ENCODE measurements at regions not wholly inside any gene's neighbourhood (a gene's known extent, or its start where the extent isn't known, plus 50 kb on each side); places are given as distances from the start of the nearest gene placed in this dataset.
"Not testable (repeated sequence)": the region's sequence is repeated elsewhere in the genome, so short reads cannot be mapped to it uniquely, and the experiment has no call there.

DNA sequence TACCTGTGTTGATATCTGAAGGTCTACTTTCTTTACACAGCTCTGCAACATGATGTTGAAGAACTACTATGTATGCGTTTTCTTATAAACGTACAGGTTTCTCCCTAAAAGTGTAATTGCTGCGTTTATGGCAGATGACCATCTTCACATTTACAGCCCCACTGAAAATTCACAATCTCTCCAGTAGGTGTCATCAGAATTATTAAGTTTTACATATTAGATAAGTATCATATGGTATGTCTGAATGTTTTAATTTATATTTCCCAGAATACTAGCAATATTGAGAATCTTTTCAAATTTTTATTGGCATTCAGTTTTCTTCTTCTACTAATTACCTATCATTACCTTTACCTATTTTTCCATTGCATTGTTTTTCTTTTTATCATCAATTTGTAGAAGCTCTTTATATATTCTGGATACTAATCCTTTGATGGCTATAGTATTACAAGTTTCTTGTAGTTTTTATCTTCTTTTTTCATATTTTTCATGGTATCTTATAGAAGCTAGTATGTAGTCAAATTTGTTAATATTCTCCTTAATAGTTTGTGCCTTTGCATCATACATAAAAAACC lies 123.5 kb downstream of the CAPZA3 start:
- H3K9me3 ChIP-seq (ENCODE audit: control insufficient read depth, insufficient read depth, low read length) = no peaks in the 10 kb centered on the region
- no peaks in the 10 kb centered on the region for H3K36me3 ChIP-seq (ENCODE audit: insufficient read depth, low read length)
- H3K4me1 ChIP-seq (ENCODE audit: insufficient read depth, low read length) = peaks cover 22% of the 10 kb centered on the region
- no peak overlapping the region for H3K9ac ChIP-seq (ENCODE audit: low read depth, low read length)

DNA sequence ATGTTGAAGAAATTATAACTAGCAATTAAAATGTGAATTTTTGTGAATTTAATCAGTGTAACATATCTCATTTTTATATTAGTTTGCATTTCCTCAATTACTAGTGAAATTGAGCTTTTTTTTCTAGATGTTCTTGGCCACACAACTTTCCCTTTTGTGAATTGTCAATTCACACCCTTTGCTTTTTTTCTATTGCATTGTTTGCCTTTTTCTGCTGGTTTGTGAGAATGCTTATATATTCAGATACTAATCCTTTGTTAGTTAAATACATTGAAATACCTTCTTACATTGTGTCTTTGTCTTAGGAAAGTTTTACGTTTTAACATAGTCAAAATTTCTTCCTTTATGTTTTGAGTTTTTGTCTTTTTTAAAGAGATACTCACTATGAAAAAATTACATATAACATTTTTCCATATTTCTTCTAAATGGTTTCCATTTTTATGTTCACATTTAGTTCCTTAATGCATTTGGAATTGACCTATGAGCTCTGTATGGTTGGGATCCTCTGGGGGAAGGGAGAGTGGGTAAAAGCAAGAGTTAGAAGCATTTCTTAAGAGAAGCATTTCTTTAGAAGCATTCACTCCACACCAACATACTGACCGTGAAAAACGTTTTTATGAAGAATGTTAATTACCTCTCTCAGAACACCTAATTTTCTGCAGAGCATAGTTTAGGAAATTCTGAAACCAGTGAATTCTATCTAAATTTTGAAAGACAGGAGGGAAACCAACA lies 126.0 kb downstream of the CAPZA3 start:
- H3K9me3 ChIP-seq (ENCODE audit: control insufficient read depth, insufficient read depth, low read length) = no peaks in the 10 kb centered on the region
- H3K36me3 ChIP-seq (ENCODE audit: insufficient read depth, low read length) = no peaks in the 10 kb centered on the region
- peaks cover 22% of the 10 kb centered on the region for H3K4me1 ChIP-seq (ENCODE audit: insufficient read depth, low read length)
- no peak overlapping the region for H3K9ac ChIP-seq (ENCODE audit: low read depth, low read length)

DNA sequence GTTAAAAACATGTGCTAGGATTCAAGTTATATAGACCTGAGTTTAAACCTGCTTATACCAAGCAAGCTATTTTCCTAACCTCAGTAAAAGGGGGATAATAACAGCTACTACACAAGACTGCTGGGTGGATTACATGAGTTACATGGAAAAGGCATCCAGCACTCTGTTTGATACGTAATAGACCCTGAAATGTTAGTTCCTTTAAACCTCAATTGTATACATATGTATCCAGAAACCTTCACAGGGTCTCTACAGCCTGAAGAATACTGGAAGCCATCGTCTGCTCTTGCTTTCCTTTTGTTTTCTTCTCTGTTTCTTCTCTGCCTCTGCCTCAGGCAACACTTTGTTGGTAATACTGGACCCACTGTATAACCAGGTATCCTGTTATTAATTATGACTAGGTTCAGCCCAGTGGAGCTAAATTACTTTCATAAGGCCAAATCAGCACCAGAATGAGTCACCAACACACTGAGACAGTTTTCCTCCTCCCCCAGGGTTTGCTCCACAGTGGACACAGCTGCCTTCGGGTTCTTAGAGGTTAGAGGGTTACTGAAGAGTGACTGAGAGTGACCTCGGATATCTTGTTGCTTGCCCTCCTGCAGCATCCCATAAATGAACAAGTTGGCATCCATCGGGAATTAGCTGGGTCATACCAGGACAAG lies 127.1 kb downstream of the CAPZA3 start:
- Histone ChIP-seq H3K9ac (ENCODE audit: low read depth, low read length) (no peak overlapping the region), H3K4me1 (ENCODE audit: insufficient read depth, low read length) (peaks cover 16% of the 10 kb centered on the region), H3K36me3 (ENCODE audit: insufficient read depth, low read length) (no peaks in the 10 kb centered on the region), H3K9me3 (ENCODE audit: control insufficient read depth, insufficient read depth, low read length) (no peaks in the 10 kb centered on the region)

DNA sequence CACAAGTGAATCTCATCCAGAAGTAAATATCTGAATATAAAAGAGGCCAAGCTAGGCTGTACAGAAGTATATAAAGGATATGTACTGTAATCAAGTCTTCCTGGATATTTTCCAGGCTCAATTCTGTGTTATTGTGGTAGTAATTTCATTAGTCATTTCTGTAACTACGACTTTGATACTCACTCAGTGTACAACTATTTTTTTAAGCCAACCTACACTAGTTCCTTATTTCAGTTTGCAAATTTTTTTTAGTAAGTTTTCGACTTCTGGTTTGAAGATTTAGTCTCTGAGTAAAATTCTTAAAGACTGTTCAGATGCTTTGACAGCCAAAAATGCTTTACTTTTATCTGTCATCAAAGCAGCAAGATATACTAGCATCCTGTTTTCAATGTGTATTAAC lies 130.8 kb downstream of the CAPZA3 start:
- H3K9me3 ChIP-seq (ENCODE audit: control insufficient read depth, insufficient read depth, low read length) = no peaks in the 10 kb centered on the region
- H3K4me1 ChIP-seq (ENCODE audit: insufficient read depth, low read length) = peaks cover 12% of the 10 kb centered on the region
- no peak overlapping the region for H3K9ac ChIP-seq (ENCODE audit: low read depth, low read length)
- no peaks in the 10 kb centered on the region for H3K36me3 ChIP-seq (ENCODE audit: insufficient read depth, low read length)

DNA sequence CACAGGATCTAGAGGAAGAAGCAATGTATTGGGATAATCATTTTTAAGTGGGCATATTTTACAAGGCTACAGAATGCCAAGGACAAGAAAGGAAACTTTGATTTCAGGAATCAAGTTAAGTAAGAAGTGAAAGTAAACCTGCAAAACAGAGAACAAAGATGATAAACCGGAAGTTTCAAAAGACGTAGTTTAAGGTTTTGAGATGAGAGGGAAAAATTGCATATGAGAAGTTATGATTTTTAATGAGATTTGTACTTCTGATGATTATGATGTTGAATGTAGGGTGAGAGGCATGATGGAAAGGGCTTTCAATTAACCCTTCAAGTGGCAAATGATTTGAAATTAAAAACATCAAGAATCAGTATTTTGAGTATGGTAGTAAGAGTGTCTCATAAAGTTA lies 134.9 kb downstream of the CAPZA3 start:
- Histone ChIP-seq H3K36me3 (ENCODE audit: insufficient read depth, low read length) (no peaks in the 10 kb centered on the region), H3K9ac (ENCODE audit: low read depth, low read length) (no peak overlapping the region), H3K4me1 (ENCODE audit: insufficient read depth, low read length) (0 out of 2 replicates have a peak, but pooled peaks cover 4% of the 10 kb centered on the region), H3K9me3 (ENCODE audit: control insufficient read depth, insufficient read depth, low read length) (no peaks in the 10 kb centered on the region; the same call in 1 of the 2 replicates)

- Histone ChIP-seq H3K9me3 (ENCODE audit: control insufficient read depth, insufficient read depth, low read length) (peaks cover 2% of the 10 kb centered on the region; the same call in 1 of the 2 replicates), H3K4me1 (ENCODE audit: insufficient read depth, low read length) (0 out of 2 replicates have a peak, but pooled peaks cover 4% of the 10 kb centered on the region), H3K9ac (ENCODE audit: low read depth, low read length) (no peak overlapping the region), H3K36me3 (ENCODE audit: insufficient read depth, low read length) (no peaks in the 10 kb centered on the region)
Observed at GRCh38 chr12:18878676-18879180, 140.8 kb downstream of the CAPZA3 start.

- H3K4me1 ChIP-seq (ENCODE audit: insufficient read depth, low read length) = peaks cover 3% of the 10 kb centered on the region; the same call in 1 of the 2 replicates
- no peaks in the 10 kb centered on the region for H3K36me3 ChIP-seq (ENCODE audit: insufficient read depth, low read length)
- H3K9ac ChIP-seq (ENCODE audit: low read depth, low read length) = no peak overlapping the region
- peaks cover 2% of the 10 kb centered on the region; the same call in 1 of the 2 replicates for H3K9me3 ChIP-seq (ENCODE audit: control insufficient read depth, insufficient read depth, low read length)
Observed at GRCh38 chr12:18882690-18883089, 144.8 kb downstream of the CAPZA3 start.

DNA sequence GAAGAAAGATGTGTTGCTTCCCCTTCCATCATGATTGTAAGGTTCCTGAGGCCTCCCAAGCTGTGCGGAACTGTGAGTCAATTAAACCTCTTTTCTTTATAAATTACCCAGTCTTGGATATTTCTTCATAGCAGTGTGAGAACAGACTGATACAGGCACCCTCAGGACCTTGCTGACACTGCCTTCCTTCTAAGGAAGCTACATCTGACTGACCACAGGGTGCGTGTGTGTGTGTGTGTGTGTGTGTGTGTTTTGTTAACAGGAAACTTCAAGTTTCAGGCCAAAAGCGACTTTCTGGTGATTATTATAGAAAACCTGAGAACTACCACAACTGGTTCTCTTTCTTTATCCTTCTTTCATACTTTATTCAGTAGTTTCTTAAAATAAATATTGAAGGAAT lies 149.0 kb downstream of the CAPZA3 start:
- H3K9ac ChIP-seq (ENCODE audit: low read depth, low read length) = no peak overlapping the region

GRCh38 chr12:18887368-18887767 lies 149.4 kb downstream of the CAPZA3 start:
- no peaks in the 10 kb centered on the region for H3K9me3 ChIP-seq (ENCODE audit: control insufficient read depth, insufficient read depth, low read length)
- H3K4me1 ChIP-seq (ENCODE audit: insufficient read depth, low read length) = peaks cover 14% of the 10 kb centered on the region
- no peaks in the 10 kb centered on the region for H3K36me3 ChIP-seq (ENCODE audit: insufficient read depth, low read length)
- no peak overlapping the region for H3K9ac ChIP-seq (ENCODE audit: low read depth, low read length)

More for the DNA sequence above, 149.0 kb downstream of the CAPZA3 start:
- Histone ChIP-seq H3K9me3 (ENCODE audit: control insufficient read depth, insufficient read depth, low read length) (no peaks in the 10 kb centered on the region), H3K36me3 (ENCODE audit: insufficient read depth, low read length) (no peaks in the 10 kb centered on the region), H3K4me1 (ENCODE audit: insufficient read depth, low read length) (peaks cover 14% of the 10 kb centered on the region)

GRCh38 chr12:18888047-18888446 lies 150.1 kb downstream of the CAPZA3 start:
- Histone ChIP-seq H3K36me3 (ENCODE audit: insufficient read depth, low read length) (no peaks in the 10 kb centered on the region), H3K4me1 (ENCODE audit: insufficient read depth, low read length) (peaks cover 14% of the 10 kb centered on the region), H3K9ac (ENCODE audit: low read depth, low read length) (no peak overlapping the region), H3K9me3 (ENCODE audit: control insufficient read depth, insufficient read depth, low read length) (no peaks in the 10 kb centered on the region)

DNA sequence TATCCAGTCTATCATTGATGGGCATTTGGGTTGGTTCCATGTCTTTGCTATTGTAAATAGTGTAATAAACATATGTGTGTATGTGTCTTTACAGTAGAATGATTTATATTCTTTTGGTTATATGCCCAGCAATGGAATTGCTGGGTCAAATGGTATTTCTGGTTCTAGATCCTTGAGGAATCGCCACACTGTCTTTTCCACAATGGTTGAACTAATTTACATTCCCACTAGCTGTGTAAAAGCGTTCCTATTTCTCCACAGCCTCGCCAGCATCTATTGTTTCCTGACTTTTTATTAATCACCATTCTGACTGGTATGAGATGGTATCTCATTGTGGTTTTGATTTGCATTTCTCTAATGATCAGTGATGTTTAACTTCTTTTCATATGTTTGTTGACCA lies 152.7 kb downstream of the CAPZA3 start:
- H3K36me3 ChIP-seq (ENCODE audit: insufficient read depth, low read length); H3K9ac ChIP-seq (ENCODE audit: low read depth, low read length); H3K9me3 ChIP-seq (ENCODE audit: control insufficient read depth, insufficient read depth, low read length): not testable (repeated sequence)
- H3K4me1 ChIP-seq (ENCODE audit: insufficient read depth, low read length) = peaks cover 19% of the 10 kb centered on the region

GRCh38 chr12:18895540-18895939 lies 157.6 kb downstream of the CAPZA3 start:
- peaks cover 12% of the 10 kb centered on the region for H3K4me1 ChIP-seq (ENCODE audit: insufficient read depth, low read length)
- no peaks in the 10 kb centered on the region for H3K9me3 ChIP-seq (ENCODE audit: control insufficient read depth, insufficient read depth, low read length)
- no peak overlapping the region for H3K9ac ChIP-seq (ENCODE audit: low read depth, low read length)
- no peaks in the 10 kb centered on the region for H3K36me3 ChIP-seq (ENCODE audit: insufficient read depth, low read length)

DNA sequence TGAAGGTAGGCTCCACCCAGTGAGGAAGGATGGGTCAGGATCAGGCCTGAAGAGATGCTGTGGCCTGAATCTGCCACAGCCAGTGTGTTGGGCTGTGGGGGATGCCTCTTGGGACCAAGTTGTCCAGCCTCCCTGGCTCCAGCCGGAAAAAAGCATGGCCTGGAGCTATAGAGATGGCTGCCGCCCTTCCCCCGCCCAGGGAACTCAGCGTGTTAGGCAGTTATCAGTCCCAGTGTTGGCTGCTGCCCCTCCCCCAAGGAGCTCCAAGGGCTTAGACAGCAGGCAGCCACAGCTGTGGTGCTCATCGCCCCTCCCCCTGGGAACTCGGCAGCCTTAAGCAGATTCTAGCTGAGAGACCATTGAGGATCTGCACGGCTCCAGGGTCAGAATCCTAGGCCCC lies 158.0 kb downstream of the CAPZA3 start:
- no peaks in the 10 kb centered on the region for H3K9me3 ChIP-seq (ENCODE audit: control insufficient read depth, insufficient read depth, low read length)
- H3K9ac ChIP-seq (ENCODE audit: low read depth, low read length) = no peak overlapping the region
- peaks cover 12% of the 10 kb centered on the region for H3K4me1 ChIP-seq (ENCODE audit: insufficient read depth, low read length)
- no peaks in the 10 kb centered on the region for H3K36me3 ChIP-seq (ENCODE audit: insufficient read depth, low read length)

GRCh38 chr12:18897823-18898222 lies 159.9 kb downstream of the CAPZA3 start:
- Histone ChIP-seq H3K4me1 (ENCODE audit: insufficient read depth, low read length) (peaks cover 12% of the 10 kb centered on the region), H3K9me3 (ENCODE audit: control insufficient read depth, insufficient read depth, low read length) (no peaks in the 10 kb centered on the region), H3K9ac (ENCODE audit: low read depth, low read length) (no peak overlapping the region), H3K36me3 (ENCODE audit: insufficient read depth, low read length) (no peaks in the 10 kb centered on the region)

GRCh38 chr12:18898470-18898869 lies 160.6 kb downstream of the CAPZA3 start:
- Histone ChIP-seq H3K9ac (ENCODE audit: low read depth, low read length) (no peak overlapping the region), H3K9me3 (ENCODE audit: control insufficient read depth, insufficient read depth, low read length) (no peaks in the 10 kb centered on the region), H3K36me3 (ENCODE audit: insufficient read depth, low read length) (no peaks in the 10 kb centered on the region), H3K4me1 (ENCODE audit: insufficient read depth, low read length) (peaks cover 12% of the 10 kb centered on the region)
